ENCODE measurements at regions not wholly inside any gene's neighbourhood (a gene's known extent, or its start where the extent isn't known, plus 50 kb on each side); places are given as distances from the start of the nearest gene placed in this dataset.
"Not testable (repeated sequence)": the region's sequence is repeated elsewhere in the genome, so short reads cannot be mapped to it uniquely, and the experiment has no call there.

DNA sequence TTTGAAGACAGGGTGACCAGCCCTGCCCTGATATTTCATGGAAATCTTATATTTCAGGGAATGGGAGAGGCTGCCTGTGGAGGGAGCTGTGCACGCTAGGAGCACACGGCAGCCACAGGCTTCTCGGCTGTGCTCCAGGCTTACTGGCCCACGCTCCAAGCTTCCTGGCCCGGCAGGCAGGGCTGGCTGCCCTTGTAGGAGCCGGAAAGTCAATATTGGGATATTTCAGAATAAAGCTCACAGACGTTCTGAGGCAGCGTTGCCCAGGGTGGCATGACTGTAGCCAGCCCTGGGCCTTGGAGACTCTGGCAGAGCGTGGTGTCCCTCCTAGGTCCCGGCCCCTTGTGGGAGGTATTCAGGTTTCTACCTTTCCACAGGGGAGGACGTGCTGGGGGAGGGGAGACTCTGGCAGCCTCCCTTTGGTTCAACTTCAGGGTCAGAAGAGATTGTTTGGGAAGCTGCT lies 95.6 kb downstream of the NPIPB11 start:
- no peak for DNase-seq (ENCODE audit: low read depth)

DNA sequence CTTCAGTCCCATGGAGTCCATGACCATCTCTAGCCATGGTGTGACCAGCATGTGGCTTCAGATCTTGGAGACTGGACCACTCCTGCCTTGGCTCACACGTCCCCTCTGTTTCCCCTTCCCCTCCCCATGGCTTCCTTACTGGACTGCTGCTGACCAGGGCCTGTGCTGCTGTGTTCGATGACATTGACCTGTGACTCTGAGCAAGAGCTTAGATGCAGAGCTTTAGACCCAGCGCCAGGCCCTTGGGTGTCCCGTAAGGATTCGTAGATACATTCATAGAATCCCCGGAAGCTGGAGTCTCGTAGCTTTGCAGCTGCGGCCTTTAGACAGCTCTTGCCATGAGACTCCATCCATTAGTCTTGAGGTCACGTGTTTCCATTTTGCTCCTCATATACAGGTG lies 96.3 kb downstream of the NPIPB11 start:
- DNase-seq (ENCODE audit: low read depth), result not testable (repeated sequence)

DNA sequence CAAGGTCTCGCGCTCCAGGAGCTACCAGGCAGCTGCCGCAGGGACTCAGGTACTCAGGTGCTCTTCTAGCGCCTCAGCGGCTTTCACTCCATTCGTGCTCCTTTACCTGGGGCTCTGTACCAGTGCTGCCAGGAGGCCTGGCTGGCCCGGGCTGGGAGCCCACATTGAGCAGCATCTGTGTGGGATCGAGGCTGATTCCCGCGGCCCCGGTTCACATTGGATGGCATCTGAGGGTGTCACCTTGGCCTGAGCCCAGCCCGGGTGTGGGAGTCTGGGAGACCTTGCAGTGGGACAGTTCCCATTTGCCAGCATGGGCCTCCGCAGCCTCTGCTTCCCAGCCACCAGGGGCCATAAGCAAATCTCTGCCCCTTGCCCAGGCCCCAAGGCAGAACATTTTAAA lies 96.9 kb downstream of the NPIPB11 start:
- not testable (repeated sequence) for DNase-seq (ENCODE audit: low read depth)

DNA sequence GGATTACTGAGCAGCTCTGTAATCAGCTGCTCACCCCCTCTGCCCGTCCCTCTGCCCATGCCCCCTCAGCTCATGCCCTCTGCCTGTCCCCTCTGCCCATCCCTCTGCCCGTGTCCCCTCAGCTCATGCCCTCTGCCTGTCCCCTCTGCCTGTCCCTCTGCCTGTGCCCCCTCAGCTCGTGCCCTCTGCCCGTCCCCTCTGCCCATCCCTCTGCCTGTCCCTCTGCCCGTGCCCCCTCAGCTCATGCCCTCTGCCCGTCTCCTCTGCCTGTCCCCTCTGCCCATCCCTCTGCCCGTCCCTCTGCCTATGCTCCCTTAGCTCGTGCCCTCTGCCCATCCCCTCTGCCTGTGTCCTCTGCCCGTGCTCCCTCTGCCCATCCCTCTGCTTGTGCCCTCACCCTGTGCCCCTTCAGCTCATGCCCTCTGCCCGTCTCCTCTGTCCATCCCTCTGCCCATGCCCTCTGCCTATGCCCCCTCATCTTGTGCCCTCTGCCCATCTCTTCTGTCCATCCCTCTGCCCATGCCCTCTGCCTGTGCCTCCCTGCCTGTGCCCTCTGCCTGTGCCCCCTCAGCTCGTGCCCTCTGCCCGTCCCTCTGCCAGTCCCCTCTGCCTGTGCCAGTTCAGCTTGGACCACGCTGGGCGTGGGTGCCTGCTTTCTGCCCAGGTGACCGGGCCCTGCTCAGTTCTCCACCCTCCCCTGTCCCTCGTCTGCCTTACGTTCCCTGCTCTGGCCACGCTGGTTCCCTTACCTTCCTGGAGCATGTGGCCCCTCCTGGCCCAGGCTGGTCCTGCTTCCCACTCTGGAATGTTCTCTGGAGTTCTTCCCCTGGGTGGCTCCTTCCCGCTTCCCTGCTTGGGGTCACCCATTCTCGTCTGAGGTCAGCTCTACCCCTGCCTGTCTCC lies 97.6 kb downstream of the NPIPB11 start:
- DNase-seq (ENCODE audit: low read depth), result no peak

DNA sequence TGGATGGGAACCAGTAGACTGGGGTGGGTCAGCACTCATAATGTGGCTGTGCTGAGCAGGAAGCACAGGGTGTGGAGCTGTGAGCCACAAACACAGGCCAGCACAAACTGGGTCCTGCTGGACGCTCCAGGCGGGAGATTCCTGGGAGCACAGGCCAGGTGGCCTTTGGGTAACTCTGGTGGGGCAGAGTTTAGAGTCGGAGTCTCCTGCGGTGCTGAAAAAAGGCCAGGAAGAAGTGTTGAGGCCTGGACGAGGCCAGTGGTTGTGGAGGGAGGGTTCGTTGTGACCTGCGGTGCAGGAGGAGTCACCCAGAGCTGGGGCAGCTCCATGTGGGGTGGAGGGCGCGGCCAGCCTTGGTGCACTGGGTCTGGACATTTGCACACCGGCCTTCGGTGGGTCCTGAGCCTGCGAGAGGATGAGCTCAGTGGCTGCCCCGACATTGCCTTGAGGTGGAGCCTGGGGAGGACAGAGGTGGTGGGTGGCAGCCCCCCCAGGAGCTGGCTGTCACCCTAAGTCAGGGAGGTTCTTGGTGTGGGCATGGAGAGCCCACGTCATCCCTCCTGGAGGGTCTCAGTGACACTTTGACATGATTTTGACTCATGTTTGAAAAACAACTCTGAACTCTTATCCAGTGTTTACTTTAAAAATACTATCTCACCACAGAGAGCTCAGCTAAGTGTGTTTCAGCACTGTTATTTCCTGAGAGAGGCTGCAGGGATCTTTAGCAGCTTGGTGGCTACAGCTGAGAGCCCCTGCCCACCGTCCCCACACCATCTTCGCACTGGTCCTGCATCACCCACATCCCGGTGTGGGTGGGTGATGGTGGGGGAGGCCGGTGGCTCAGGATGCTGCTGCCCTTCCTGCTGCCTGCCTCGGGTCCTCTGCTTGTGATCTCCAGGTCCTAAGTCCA lies 98.7 kb downstream of the NPIPB11 start:
- DNase-seq (ENCODE audit: low read depth), result no peak

DNA sequence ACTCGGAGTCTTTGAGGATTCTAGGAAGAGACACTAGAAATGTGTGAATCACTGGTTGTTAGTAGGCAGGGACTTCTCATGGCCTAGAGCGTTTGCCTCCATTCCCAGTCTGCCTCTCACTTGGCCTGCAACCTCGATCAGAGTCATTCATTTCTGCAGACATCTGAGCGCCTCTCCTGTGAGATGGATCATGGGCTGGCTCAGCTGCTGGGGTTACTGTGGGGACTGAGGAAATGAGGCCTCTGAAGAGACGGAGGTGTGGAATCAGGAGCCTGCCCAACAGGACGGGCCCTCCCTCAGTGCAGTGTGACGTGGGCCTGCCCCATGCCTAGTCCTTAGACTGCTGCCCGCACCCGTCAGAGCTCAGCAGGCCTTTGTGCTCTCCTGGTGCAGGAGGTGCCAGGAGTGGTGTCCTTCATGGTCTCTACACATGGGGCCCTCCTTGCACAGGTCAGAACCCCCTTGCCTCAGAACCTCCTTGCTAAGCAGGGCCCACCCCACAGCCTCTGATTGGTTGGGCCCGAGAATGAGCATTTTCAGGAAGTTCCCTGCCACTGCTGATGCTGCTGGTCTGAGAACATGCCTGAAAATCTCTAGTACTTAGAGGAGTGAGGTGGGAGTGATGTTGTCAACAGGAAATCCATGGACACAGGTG lies 99.4 kb downstream of the NPIPB11 start:
- no peak for DNase-seq (ENCODE audit: low read depth)

DNA sequence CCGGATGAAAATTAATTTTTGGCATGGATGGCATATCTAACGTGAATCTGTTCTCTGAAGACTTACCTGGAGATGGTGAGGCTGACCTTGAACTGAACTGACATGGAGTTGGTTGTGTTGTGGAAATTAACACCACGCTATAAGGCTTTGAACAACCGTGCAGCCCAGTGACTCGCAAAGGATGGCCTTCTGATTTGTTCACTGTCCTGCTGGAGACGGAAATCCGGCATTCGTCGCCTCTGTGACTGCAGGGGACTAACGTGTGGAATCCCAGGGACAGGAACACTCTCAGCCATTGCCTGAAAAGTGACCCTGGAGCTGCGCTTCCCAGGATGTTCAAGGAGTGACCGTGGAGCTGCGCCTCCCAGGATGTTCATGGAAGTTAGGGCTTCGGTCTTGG lies 100.3 kb downstream of the NPIPB11 start:
- no peak for DNase-seq (ENCODE audit: low read depth)

DNA sequence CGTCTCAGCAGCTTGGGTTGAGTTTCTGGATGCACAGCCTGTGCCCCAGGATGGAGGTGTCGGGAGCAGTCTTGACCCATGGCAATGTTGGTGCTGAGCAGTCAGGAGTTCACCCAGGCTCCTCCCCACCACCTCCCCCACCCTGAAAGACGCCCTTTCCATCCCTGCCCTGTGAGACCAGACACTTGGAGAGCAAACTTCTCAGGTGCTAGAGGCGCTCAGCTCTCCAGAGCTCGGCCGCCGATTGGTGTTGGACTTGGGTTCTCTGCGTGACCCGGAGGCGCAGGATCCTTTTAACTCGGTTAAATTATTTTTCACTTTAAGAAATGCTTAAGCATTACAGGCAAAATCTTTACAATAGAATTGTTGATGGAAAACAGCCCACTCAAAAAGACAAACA lies 101.5 kb downstream of the NPIPB11 start:
- DNase-seq (ENCODE audit: low read depth), result not testable (repeated sequence)

DNA sequence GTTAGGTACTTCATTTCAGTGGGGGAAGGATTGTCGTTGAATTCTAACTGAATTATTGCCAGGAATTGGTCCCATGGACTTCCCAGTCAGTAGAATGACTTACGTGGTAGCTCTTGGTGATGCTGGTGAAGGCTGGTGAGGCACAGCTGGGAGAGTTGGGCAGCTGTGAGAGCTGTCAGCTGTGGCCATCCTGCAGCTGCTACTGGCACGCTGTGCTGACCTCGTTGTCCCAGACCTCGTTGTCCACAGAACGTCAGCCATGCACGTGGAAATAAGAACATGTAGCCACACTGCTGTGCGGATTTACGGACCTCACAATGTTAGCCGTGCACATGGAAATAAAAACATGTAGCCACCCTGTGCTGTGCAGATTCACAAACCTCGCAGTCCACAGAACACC lies 102.3 kb downstream of the NPIPB11 start:
- no peak for DNase-seq (ENCODE audit: low read depth)

DNA sequence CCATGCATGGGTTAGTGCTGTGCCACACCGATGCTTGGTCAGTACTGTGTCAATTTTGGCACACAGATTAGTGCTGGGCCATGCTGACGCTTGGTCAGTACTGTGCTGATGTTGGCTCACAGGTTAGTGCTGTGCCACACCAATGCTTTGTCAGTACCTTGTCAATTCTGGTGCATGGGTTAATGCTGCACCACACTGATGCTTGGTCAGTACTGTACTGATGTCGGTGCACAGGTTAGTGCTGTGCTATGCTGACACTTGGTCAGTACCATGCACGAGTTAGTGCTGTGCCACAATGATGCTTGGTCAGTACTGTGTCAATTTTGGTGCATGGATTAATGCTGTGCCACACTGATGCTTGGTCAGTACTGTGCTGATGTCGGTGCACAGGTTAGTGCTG lies 103.0 kb downstream of the NPIPB11 start:
- DNase-seq (ENCODE audit: low read depth), result no peak

DNA sequence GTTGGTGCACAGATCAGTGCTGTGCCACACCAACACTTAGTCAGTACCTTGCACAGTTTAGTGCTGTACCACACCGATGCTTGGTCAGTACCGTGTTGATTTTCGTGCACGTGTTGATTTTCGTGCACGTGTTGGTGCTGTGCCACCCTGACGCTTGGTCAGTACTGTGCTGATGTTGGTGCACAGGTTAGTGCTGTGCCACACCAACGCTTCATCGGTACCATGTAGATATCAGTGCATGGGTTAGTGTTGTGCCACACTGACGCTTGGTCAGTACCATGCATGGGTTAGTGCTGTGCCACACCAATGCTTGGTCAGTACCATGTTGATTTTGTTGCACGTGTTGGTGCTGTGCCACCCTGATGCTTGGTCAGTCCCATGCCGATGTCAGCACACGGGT lies 103.5 kb downstream of the NPIPB11 start:
- no peak for DNase-seq (ENCODE audit: low read depth)

DNA sequence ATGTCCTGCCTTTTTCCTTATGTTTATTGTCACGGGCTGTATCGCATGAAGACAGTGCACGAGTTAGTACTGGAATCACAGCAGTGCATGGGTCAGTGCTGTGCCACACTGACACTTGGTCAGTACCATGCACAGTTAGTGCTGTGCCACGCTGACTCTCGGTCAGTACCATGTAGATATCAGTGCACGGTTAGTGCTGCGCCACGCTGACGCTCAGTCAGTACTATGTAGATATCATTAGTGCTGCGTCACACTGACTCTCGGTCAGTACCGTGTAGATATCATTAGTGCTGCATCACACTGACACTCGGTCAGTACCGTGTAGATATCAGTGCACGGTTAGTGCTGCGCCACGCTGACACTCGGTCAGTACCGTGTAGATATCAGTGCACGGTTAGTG lies 104.1 kb downstream of the NPIPB11 start:
- not testable (repeated sequence) for DNase-seq (ENCODE audit: low read depth)

DNA sequence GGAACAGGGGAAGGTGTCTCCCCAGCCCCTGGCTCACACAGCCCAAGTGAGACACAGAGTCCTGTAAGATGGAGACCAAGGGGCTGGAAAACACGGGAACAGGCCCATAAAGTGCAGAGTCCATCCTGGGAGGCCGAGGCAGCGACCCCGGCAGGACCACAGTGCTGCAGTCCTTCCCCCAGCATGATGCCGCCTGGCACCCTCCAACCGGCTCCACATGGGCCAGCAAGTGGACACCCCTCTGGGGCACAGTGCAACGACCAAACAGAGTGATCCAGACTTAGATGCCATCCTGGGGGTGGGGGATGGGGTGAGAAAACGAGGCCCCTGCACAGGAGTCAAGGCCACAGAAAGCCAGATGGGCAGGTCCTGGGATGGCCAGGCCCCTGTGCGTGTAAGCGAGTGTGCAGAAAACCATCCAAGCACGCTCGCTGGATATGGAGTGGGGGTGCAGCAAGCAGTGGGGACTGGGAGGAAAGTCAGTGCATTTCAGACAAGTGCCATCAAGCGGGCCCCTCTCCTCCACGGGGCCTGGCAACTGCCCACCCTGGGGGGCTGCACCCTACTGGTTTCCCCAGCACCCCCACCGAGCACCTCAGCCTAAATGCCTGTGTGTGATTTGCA lies 104.7 kb downstream of the NPIPB11 start:
- DNase-seq (ENCODE audit: low read depth), result not testable (repeated sequence)

DNA sequence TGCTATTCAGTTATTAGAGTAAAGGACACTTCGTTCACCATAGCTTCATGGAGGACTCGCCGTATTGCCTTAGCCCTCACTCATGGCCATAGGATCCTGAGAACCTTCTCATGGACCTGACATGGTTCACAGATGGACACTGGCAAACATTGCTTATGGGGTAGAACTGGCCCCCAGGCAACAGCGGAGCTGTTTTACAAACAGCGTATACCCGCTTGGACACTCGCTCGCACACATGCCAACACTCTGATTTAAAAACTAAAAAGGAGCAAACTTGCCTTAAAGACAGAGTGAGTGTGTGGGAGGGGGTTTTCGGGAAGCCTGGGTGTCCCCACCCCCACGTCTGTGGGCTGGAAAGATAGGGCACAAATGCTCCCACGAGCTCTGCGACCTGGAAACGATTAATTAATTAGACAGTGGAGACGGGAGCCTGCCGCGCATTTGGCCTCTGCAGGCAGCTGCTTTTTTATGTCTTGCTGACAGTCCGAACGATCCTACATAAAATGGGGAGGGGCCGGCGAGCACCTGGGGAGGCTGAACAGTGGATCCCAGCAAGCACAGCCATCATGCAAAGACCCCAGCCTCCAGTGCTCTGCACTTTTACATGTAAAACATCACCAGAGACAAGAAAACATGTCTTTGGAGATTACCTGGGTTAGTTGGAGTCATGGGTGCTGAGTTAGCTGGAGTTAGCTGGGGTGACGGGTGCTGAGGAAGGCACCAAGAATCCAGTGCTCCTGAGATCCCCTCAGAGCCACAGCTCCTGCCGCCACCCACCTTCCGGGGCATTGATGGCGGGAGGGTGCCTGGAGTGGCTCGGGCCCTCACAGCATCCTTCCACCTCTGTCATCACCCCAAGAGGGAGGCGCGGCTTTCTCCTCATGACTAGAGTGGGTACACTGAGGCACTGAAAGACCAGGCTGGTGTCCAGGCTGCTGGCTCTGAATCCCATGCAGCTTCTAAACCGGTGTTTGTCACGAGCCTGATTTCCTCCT lies 105.7 kb downstream of the NPIPB11 start:
- not testable (repeated sequence) for DNase-seq (ENCODE audit: low read depth)

DNA sequence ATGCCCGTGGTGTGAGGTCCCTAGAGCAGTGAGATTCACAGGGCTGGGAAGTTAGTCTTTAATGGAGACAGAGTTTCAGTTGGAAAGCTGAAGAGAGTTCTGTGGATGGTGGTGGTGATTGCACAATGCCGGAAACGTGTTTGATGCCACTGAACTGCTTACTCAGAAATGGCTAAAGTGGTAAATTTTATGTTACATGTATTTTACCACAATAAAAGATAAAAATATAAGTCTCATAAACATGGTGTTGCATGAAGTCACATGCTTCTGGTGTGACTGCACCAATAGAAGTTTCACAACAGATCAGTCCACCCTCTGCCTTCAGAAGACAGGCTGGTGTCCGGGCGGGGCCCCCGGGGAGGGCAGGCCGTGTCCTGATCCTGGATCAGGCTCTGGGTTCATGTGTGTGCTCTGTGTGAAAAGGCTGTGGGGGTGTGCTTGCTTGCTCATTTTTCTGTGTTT lies 106.5 kb downstream of the NPIPB11 start:
- DNase-seq (ENCODE audit: low read depth), result peak; percentile 53

DNA sequence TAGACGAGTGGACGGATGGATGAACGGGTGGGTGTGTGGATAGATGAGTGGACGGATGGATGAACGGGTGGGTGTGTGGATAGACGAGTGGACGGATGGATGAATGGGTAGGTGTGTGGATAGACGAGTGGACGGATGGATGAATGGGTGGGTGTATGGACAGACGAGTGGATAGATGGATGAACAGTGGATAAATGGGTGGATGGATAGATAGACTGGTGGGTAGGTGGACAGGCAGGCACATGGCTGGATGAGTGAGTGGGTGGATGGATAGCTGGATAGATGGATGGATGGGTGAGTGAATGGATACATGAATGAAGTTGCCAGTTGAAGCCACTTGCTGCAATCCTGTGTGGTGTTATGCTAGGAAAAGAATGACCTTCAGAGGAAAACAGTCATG lies 107.5 kb downstream of the NPIPB11 start:
- DNase-seq (ENCODE audit: low read depth), result not testable (repeated sequence)

DNA sequence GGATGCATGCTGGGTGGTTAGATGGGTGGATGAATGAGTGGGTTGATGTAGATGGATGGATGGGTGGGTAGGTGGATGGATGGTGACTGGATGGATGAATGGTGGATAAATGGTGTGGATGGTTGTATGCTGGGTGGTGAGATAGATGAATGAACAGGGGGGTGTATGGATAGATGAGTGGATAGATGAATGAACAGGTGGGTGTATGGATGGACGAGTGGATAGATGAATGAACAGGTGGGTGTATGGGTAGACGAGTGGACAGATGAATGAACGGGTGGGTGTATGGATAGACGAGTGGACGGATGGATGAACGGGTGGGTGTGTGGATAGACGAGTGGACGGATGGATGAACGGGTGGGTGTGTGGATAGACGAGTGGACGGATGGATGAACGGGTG lies 108.2 kb downstream of the NPIPB11 start:
- DNase-seq (ENCODE audit: low read depth), result not testable (repeated sequence)

DNA sequence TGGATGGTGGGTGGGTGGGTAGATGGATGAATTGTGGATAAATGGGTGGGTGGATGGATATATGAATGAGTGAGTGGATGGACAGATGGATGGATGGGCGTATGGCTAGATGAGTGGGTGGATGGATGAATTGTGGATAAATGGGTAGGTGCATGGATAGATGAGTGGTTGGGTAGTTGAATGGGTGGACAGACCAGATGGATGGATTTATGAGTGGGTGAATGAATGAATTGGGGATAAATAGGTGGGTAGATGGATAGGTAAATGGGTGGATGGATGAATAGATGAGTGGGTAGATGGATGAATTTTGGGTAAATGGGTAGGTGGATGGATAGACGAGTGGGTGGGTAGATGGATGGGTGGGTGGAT lies 108.7 kb downstream of the NPIPB11 start:
- not testable (repeated sequence) for DNase-seq (ENCODE audit: low read depth)

DNA sequence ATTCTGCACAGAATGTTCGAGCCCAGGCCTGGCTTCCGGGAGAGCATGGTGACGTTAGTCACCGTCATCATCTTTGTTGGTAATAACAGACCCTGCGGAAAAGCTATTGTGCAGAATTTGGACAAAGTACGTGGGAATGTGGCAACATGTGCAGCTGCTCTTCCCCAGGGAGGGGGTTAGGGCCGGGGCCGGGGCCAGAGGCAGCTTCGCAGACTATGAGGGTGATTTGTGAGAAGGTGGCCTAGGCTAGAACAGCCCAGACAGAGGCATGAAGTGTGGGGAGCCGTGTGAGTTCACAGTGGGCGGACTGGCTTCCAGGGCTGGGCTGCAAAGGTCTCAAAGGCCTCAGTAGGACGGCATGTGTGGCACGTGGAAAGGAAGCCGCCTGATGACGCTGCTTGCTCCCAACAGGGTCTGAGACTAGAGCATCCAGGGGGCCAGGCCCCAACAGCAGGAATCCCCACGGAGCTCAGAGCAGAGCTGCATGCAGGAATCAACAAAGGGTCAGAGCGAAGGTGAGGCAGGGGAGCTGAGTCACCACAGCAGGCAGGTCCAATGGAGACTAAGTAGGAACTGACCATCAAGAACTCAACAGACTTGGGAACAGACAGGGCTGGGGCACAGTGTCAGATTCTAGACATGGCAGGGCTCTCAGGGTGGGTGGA lies 109.2 kb downstream of the NPIPB11 start:
- not testable (repeated sequence) for DNase-seq (ENCODE audit: low read depth)

DNA sequence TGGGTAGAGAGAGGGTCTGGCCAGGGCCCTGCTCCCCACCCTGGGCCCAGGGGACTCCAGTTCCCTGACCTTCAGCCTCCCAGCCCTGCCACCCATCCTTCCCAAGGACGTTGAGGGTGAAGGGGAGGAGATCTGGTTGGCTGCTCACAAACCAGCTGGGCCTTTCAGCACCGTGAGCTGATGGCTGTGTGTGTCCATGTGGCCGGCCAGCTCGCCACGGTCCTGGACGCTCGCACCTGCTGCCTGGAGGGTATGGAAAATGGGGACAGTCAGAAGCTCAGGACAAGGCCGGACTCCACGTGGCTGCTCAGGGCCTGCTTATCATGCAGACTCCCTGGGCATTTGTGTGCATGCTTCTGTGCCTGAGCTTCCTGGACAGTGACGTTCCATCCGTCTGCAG lies 110.3 kb downstream of the NPIPB11 start:
- DNase-seq (ENCODE audit: low read depth), result not testable (repeated sequence)
